H9 (cell line): ENCODE measurements at regions not wholly inside any gene's neighbourhood (a gene's known extent, or its start where the extent isn't known, plus 50 kb on each side); places are given as distances from the start of the nearest gene placed in this dataset.

ENCODE experiments used
- DNase-seq: peaks from one replicate; pipeline ENCODE4 v3.0.0-alpha.2; 2017
- H2AFZ ChIP-seq: one replicate; pipeline ENCODE4 v1.6.1; 2013; ENCODE audit warnings: mild to moderate bottlenecking, low read length, control low read depth, moderate library complexity
- H2AK5ac ChIP-seq: 2 replicates; pipeline ENCODE4 v1.6.1; 2013; ENCODE audit warnings: low read length, control low read depth, mixed read lengths; ENCODE audit not compliant: insufficient read length
- H2BK120ac ChIP-seq: one replicate; pipeline ENCODE4 v1.6.1; 2013; ENCODE audit warnings: low read depth, mild to moderate bottlenecking, low read length, control low read depth, inconsistent platforms; ENCODE audit not compliant: poor library complexity, severe bottlenecking
- H2BK12ac ChIP-seq: 2 replicates; pipeline ENCODE4 v1.6.1; 2013; ENCODE audit warnings: low read length, control low read depth, mixed read lengths, low read depth; ENCODE audit not compliant: insufficient read length
- H2BK15ac ChIP-seq: 2 replicates; pipeline ENCODE4 v1.6.1; 2013; ENCODE audit warnings: low read depth, low read length, control low read depth
- H2BK20ac ChIP-seq: one replicate; pipeline ENCODE4 v1.6.1; 2013; ENCODE audit warnings: low read depth, mild to moderate bottlenecking, low read length, control low read depth, inconsistent platforms; ENCODE audit not compliant: poor library complexity, severe bottlenecking
- H2BK5ac ChIP-seq: 2 replicates; pipeline ENCODE4 v1.6.1; 2013; ENCODE audit warnings: low read length, control low read depth, mixed read lengths; ENCODE audit not compliant: insufficient read length
- H3K14ac ChIP-seq: 2 replicates; pipeline ENCODE4 v1.6.1; 2013; ENCODE audit warnings: low read length, control low read depth; ENCODE audit not compliant: insufficient read depth
- H3K18ac ChIP-seq: 2 replicates; pipeline ENCODE4 v1.6.1; 2013; ENCODE audit warnings: low read depth, mild to moderate bottlenecking, mixed read lengths, low read length, control low read depth; ENCODE audit not compliant: insufficient read length
- H3K23ac ChIP-seq: 2 replicates; pipeline ENCODE4 v1.6.1; 2013; ENCODE audit warnings: low read length, control low read depth, mixed read lengths, low read depth; ENCODE audit not compliant: insufficient read length
- H3K23me2 ChIP-seq: 2 replicates; pipeline ENCODE4 v1.6.1; 2013; ENCODE audit warnings: low read depth, mild to moderate bottlenecking, mixed read lengths, low read length, control low read depth; ENCODE audit not compliant: insufficient read length, poor library complexity, severe bottlenecking
- H3K27ac ChIP-seq: 2 replicates; pipeline ENCODE4 v1.5.1; 2013; ENCODE audit warnings: low read length, control low read depth, mixed read lengths, low read depth; ENCODE audit not compliant: insufficient read length
- H3K27me3 ChIP-seq: 2 replicates; pipeline ENCODE4 v1.6.1; 2013; ENCODE audit warnings: low read length, control low read depth, inconsistent platforms; ENCODE audit not compliant: insufficient read depth
- H3K4ac ChIP-seq: 2 replicates; pipeline ENCODE4 v1.6.1; 2013; ENCODE audit warnings: low read depth, mild to moderate bottlenecking, control low read depth, inconsistent platforms, low read length, moderate library complexity
- H3K4me1 ChIP-seq: 2 replicates; pipeline ENCODE4 v1.6.1; 2013; ENCODE audit warnings: low read length, control low read depth, inconsistent platforms; ENCODE audit not compliant: insufficient read depth
- H3K4me2 ChIP-seq: 2 replicates; pipeline ENCODE4 v1.6.1; 2013; ENCODE audit warnings: low read length, control low read depth, mixed read lengths; ENCODE audit not compliant: insufficient read length, insufficient read depth
- H3K56ac ChIP-seq: 2 replicates; pipeline ENCODE4 v1.6.1; 2013; ENCODE audit warnings: low read depth, mild to moderate bottlenecking, mixed read lengths, low read length, control low read depth; ENCODE audit not compliant: insufficient read length
- H3K79me1 ChIP-seq: 2 replicates; pipeline ENCODE4 v1.6.1; 2013; ENCODE audit warnings: low read depth, mild to moderate bottlenecking, moderate library complexity, low read length, control low read depth, inconsistent platforms; ENCODE audit not compliant: insufficient read depth, poor library complexity, severe bottlenecking
- H3K79me2 ChIP-seq: 2 replicates; pipeline ENCODE4 v1.6.1; 2013; ENCODE audit warnings: low read length, control low read depth, inconsistent platforms; ENCODE audit not compliant: insufficient read depth
- H3K9ac ChIP-seq: 2 replicates; pipeline ENCODE4 v1.6.1; 2013; ENCODE audit warnings: low read length, control low read depth, mixed read lengths; ENCODE audit not compliant: insufficient read length; ENCODE audit errors: extremely low read depth
- H3K9me3 ChIP-seq: one replicate; pipeline ENCODE4 v1.6.1; 2013; ENCODE audit warnings: low read depth, low read length, inconsistent platforms; ENCODE audit not compliant: control insufficient read depth
- H3T11ph ChIP-seq: one replicate; pipeline ENCODE4 v1.6.1; 2013; ENCODE audit warnings: mild to moderate bottlenecking, low read length, control low read depth, inconsistent platforms
- H4K20me1 ChIP-seq: one replicate; pipeline ENCODE4 v1.6.1; 2013; ENCODE audit not compliant: control insufficient read depth, insufficient read length, insufficient read depth
- H4K5ac ChIP-seq: 2 replicates; pipeline ENCODE4 v1.6.1; 2013; ENCODE audit warnings: low read depth, mild to moderate bottlenecking, mixed read lengths, low read length, control low read depth; ENCODE audit not compliant: insufficient read length
- H4K8ac ChIP-seq: replicated peaks from 2 replicates; pipeline ENCODE4 v1.6.1; 2013; ENCODE audit warnings: low read length, control low read depth, mixed read lengths, low read depth; ENCODE audit not compliant: insufficient read length
- H4K91ac ChIP-seq: 2 replicates; pipeline ENCODE4 v1.6.1; 2013; ENCODE audit warnings: low read depth, mild to moderate bottlenecking, moderate library complexity, mixed read lengths, low read length, control low read depth; ENCODE audit not compliant: insufficient read length
- H3K27ac Mint-ChIP-seq, 3 experiments: 2 replicates in 2 of 3; 3 replicates in 1 of 3; pipeline ENCODE4 v1.8.0; 2020 to 2021; ENCODE audit warnings: mixed read lengths in 3 of 3, mild to moderate bottlenecking in 1 of 3, moderate library complexity in 1 of 3
- H3K27me3 Mint-ChIP-seq: 2 replicates; pipeline ENCODE4 v1.8.0; 2021; ENCODE audit warnings: low read depth, mild to moderate bottlenecking, moderate library complexity, mixed read lengths
- H3K36me3 Mint-ChIP-seq, 3 experiments: 2 replicates in 2 of 3; 3 replicates in 1 of 3; pipeline ENCODE4 v1.8.0; 2020 to 2021; ENCODE audit warnings: low read depth in 3 of 3, mixed read lengths in 3 of 3; ENCODE audit not compliant: insufficient read depth in 1 of 3
- H3K4me1 Mint-ChIP-seq, 2 experiments: 2 replicates each; pipeline ENCODE4 v1.8.0; 2020; ENCODE audit warnings: mixed read lengths in 2 of 2
- H3K4me3 Mint-ChIP-seq, 2 experiments: 2 replicates in 1 of 2; 3 replicates in 1 of 2; pipeline ENCODE4 v1.8.0; 2020 to 2021; ENCODE audit warnings: mild to moderate bottlenecking in 2 of 2, mixed read lengths in 2 of 2, moderate library complexity in 1 of 2
- H3K9me3 Mint-ChIP-seq, 2 experiments: 2 replicates in 1 of 2; 3 replicates in 1 of 2; pipeline ENCODE4 v1.8.0; 2020; ENCODE audit warnings: mild to moderate bottlenecking in 2 of 2, mixed read lengths in 2 of 2, moderate library complexity in 1 of 2
- WGBS: extraction: QIAGEN DNeasy Blood & Tissue Kit; methylation state at CpG from one replicate; pipeline ENCODE4 v1.1.7; 2013; ENCODE audit warnings: missing lambda C conversion rate, low lambda C conversion rate, mixed read lengths; ENCODE audit not compliant: insufficient read length; ENCODE audit errors: extremely low coverage; 5-methylcytosine and 5-hydroxymethylcytosine counted together
- TF ChIP-seq, protein P1 (sequence below): fragments of 200-600 bp; sonication (generic); conservative IDR thresholded peaks from 3 replicates; pipeline ENCODE4 v1.8.0; 2021; ENCODE audit warnings: antibody characterized with exemption, mild to moderate bottlenecking

DNA sequence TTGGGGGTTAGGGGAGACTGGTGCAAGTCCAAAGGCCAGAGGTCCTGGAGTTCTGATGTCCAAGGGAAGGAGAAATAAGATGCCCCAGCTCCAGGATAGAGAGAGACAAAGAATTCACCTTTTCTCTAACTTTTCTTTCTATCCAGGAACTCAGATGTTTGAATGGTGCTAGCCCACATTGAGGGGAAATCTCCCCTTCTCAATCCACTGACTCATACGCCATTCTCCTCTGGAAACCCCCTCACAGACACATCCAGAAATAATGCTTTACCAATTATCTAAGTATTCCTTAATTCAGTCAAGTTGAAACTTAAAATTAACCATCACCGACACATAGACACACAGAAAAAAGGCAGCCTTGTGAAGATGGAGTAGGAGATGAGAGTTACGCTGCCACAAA lies 1085.2 kb downstream of the NSUN3 start:
- Histone ChIP-seq H3K4me2 (no peak overlapping the region), H3K23me2 (no peaks in the 10 kb centered on the region), H2BK20ac (no peak overlapping the region), H3K27ac (no peak overlapping the region), H3K9ac (no peak overlapping the region), H3K18ac (no peak overlapping the region), H4K5ac (no peak overlapping the region), H3K9me3 (no peaks in the 10 kb centered on the region), H2AK5ac (no peak overlapping the region), H4K20me1 (no peaks in the 10 kb centered on the region), H2AFZ (no peak overlapping the region), H3K14ac (no peak overlapping the region), H2BK120ac (no peak overlapping the region), H3K4me1 (no peaks in the 10 kb centered on the region; the same call in 1 of the 2 replicates), H3K79me2 (no peaks in the 10 kb centered on the region), H3K79me1 (no peaks in the 10 kb centered on the region), H4K8ac (no peak overlapping the region), H4K91ac (no peak overlapping the region), H2BK5ac (no peak overlapping the region), H3T11ph (no peak overlapping the region), H3K23ac (no peak overlapping the region), H2BK12ac (no peak overlapping the region), H3K4ac (no peak overlapping the region), H2BK15ac (no peak overlapping the region), H3K27me3 (no peaks in the 10 kb centered on the region), H3K56ac (no peak overlapping the region)
- H3K4me1 Mint-ChIP-seq, result peaks cover 13 to 16% of the 10 kb centered on the region in 2 experiments
- H3K9me3 Mint-ChIP-seq, result no peaks in the 10 kb centered on the region
- no peaks in the 10 kb centered on the region for H3K27me3 Mint-ChIP-seq
- TF ChIP-seq, protein P1, sequence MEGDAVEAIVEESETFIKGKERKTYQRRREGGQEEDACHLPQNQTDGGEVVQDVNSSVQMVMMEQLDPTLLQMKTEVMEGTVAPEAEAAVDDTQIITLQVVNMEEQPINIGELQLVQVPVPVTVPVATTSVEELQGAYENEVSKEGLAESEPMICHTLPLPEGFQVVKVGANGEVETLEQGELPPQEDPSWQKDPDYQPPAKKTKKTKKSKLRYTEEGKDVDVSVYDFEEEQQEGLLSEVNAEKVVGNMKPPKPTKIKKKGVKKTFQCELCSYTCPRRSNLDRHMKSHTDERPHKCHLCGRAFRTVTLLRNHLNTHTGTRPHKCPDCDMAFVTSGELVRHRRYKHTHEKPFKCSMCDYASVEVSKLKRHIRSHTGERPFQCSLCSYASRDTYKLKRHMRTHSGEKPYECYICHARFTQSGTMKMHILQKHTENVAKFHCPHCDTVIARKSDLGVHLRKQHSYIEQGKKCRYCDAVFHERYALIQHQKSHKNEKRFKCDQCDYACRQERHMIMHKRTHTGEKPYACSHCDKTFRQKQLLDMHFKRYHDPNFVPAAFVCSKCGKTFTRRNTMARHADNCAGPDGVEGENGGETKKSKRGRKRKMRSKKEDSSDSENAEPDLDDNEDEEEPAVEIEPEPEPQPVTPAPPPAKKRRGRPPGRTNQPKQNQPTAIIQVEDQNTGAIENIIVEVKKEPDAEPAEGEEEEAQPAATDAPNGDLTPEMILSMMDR, result no peak
- H3K4me3 Mint-ChIP-seq, result no peak overlapping the region
- no CpG with 5 or more reads among the region's 3 CpGs for WGBS
- H3K36me3 Mint-ChIP-seq, result no peaks in the 10 kb centered on the region
- DNase-seq, result no peak
- H3K27ac Mint-ChIP-seq, result no peak overlapping the region
